ENCODE measurements at regions not wholly inside any gene's neighbourhood (a gene's known extent, or its start where the extent isn't known, plus 50 kb on each side); places are given as distances from the start of the nearest gene placed in this dataset.

DNA sequence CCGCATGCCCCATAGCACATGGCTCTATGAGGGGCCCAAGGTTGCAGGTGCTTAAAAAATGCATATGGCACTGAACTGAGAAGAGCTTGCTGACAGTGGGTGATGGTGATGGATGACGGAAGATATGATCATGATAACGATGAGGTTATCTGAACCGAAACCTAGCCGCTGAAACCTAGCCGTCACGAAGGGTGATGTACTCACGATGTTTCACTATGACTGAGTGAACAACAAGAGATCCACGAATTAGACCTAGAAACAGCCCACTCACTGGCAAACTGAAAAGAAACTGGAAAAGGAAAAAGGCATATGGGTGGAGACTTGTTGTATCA is 57.6 kb upstream of the BCL6 start:
- TF ChIP-seq, protein P1, sequence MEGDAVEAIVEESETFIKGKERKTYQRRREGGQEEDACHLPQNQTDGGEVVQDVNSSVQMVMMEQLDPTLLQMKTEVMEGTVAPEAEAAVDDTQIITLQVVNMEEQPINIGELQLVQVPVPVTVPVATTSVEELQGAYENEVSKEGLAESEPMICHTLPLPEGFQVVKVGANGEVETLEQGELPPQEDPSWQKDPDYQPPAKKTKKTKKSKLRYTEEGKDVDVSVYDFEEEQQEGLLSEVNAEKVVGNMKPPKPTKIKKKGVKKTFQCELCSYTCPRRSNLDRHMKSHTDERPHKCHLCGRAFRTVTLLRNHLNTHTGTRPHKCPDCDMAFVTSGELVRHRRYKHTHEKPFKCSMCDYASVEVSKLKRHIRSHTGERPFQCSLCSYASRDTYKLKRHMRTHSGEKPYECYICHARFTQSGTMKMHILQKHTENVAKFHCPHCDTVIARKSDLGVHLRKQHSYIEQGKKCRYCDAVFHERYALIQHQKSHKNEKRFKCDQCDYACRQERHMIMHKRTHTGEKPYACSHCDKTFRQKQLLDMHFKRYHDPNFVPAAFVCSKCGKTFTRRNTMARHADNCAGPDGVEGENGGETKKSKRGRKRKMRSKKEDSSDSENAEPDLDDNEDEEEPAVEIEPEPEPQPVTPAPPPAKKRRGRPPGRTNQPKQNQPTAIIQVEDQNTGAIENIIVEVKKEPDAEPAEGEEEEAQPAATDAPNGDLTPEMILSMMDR (IDR thresholded peaks at IDR 0.05; ENCODE audit: low read depth, low read length, missing control alignments) = no peak
- no peak overlapping the region for H3K4me3 ChIP-seq (replicated peaks; ENCODE audit: low read depth, low read length)
- DNase-seq (ENCODE audit: extremely low read depth, low read depth) = no peak

DNA sequence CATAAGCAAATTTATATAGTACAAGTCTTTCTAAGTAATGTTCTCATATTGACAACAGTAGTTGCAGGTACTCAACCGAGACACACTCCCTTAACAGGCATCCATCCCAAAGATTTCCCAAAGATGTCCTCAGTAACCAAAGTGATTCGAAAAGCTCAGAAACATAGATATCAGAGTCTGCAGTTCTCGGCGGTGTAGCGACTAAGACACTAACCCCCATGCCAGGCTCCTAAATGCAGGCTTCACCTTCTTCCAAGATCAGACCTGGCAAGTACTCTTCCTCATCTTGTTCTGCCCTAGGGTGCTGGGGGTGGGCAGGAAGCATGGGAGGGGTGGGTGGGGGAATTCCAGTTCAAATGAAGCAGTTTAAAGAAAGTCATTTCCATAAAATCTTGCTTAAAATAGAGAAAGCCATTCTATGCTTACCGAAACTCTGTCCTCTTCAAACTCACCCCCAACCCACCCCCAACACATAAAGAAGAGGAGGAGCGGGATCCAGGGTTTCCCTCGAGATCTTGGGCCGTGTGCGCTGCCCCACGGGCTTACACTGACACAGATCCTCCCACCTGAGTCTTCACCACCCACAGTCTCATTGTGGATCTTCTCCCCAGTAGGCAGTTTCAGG is 59.0 kb upstream of the BCL6 start:
- H3K4me3 ChIP-seq (replicated peaks; ENCODE audit: low read depth, low read length) = no peak overlapping the region
- TF ChIP-seq, protein P1 (IDR thresholded peaks at IDR 0.05; ENCODE audit: low read depth, low read length, missing control alignments) = no peak

DNA sequence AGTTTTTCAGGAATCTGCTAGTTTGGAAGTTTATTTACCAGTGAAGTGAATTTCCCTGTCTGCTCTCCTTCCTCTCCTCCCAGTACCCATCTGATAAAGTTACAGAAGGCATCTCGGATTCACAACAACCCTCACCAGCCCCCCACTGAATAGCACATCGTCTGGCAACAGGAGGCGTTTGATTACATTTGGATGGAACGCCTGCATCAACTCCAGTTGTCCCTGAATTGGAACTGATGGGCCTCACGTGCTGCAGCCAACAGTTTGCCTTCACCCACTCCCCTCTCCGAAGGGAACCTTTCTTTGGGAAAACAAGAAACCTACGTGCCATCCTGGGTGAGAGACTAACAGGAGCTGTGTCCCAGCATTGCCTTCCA is 59.5 kb upstream of the BCL6 start:
- TF ChIP-seq, protein P1 (IDR thresholded peaks at IDR 0.05; ENCODE audit: low read depth, low read length, missing control alignments) = no peak
- no peak overlapping the region for H3K4me3 ChIP-seq (replicated peaks; ENCODE audit: low read depth, low read length)
- no peak for DNase-seq (ENCODE audit: extremely low read depth, low read depth)

More for the DNA sequence above, 59.0 kb upstream of the BCL6 start:
- no peak for DNase-seq (ENCODE audit: extremely low read depth, low read depth)

DNA sequence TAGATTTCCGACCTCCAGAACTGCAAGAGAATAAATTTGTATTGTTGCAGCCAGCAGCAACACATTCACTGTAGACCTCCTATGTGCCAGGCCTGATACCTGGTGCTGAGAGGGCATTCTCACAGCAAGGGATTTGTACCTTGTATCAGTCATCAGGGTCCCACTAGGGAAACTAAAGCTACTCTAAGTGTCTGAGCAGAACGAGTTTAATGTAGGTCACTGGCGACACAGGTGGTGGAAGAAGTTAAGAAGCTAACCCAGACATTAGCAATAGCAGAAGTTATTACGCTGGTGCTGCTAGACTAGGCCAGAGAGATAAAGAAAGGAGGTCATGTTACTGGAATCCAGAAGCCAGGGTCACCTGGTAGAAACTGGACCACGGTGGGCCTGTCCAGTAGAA is 60.5 kb upstream of the BCL6 start:
- no peak overlapping the region for H3K4me3 ChIP-seq (replicated peaks; ENCODE audit: low read depth, low read length)
- TF ChIP-seq, protein P1 (IDR thresholded peaks at IDR 0.05; ENCODE audit: low read depth, low read length, missing control alignments) = no peak
- DNase-seq (ENCODE audit: extremely low read depth, low read depth) = no peak

DNA sequence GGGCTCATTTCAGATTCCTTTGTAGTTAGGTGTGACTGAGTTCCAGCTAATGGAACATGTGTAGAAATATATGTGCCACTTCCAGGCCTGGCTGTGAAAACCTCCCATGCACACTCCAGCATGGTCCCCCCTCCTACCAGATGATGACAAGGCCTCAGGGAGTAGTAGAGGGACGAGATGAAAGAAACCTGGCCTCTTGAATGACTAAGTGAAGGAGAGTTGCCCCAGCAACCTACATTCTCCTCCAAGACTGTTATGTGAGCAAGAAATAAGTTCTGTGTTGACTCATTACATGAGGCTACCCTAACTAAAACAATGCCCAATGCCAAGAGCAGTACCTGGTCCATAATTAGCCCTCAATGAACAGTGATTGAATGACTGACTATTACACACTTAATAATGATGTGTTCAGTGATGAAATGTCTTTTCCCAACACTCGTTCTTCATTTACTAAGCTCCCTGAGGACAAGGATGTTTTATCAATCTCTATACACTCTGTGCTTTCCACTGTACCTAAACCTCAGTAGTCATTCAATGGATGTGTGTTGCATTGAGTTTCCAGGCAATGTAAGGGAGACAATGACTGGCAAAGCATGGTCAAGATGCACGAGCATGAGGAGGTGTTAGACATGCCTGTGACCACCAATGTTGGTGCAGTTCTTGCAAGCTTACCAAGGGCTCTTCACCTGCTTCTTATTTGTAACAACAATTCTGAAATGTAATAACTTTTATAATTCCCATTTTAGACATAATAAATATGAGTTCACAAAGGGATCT is 62.0 kb upstream of the BCL6 start:
- DNase-seq (ENCODE audit: extremely low read depth, low read depth) = no peak
- TF ChIP-seq, protein P1 (IDR thresholded peaks at IDR 0.05; ENCODE audit: low read depth, low read length, missing control alignments) = no peak
- no peak overlapping the region for H3K4me3 ChIP-seq (replicated peaks; ENCODE audit: low read depth, low read length)

DNA sequence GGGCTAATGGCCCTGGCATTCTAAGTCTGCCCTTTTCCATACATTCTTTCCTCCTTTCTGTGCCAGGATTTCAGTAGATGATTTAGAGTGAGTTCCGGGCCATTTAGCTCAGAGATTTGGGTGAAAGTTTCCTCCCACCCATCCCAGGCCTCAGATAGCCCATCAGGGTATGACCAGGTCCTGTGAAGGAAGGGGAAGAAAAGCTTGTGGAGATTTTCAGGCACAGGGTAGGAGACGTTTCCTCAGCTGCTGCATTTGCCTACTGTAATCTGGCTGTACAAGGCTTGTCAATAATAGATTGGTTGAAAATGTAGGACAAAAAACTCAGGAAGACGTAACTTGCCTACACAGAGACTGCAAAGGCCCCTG is 63.2 kb upstream of the BCL6 start:
- DNase-seq (ENCODE audit: extremely low read depth, low read depth) = no peak
- TF ChIP-seq, protein P1 (IDR thresholded peaks at IDR 0.05; ENCODE audit: low read depth, low read length, missing control alignments) = no peak
- no peak overlapping the region for H3K4me3 ChIP-seq (replicated peaks; ENCODE audit: low read depth, low read length)
